Liver (tissue), 7 donors: ENCODE measurements at regions not wholly inside any gene's neighbourhood (a gene's known extent, or its start where the extent isn't known, plus 50 kb on each side); places are given as distances from the start of the nearest gene placed in this dataset.

ENCODE experiments used
- DNase-seq: peaks from one replicate; pipeline ENCODE4 v3.0.0-alpha.2; 2017; ENCODE audit warnings: low spot score
- H3K27ac ChIP-seq, 2 donors: one replicate each; pipeline ENCODE4 v1.7.0; 2013; ENCODE audit warnings: inconsistent platforms in 2 of 2, low read length in 2 of 2, control low read depth in 1 of 2, low read depth in 1 of 2, mild to moderate bottlenecking in 1 of 2
- H3K27me3 ChIP-seq, 4 donors: one replicate each; pipeline versions ENCODE4 v1.6.1 to v1.7.0; 2013; ENCODE audit warnings: low read length in 3 of 4, inconsistent platforms in 1 of 4, mild to moderate bottlenecking in 1 of 4, moderate library complexity in 1 of 4; ENCODE audit not compliant: control insufficient read depth in 4 of 4, insufficient read depth in 4 of 4
- H3K36me3 ChIP-seq, 4 donors: one replicate each; pipeline versions ENCODE4 v1.6.1 to v1.7.0; 2013; ENCODE audit warnings: low read length in 3 of 4, mild to moderate bottlenecking in 3 of 4, low read depth in 1 of 4, moderate library complexity in 1 of 4; ENCODE audit not compliant: control insufficient read depth in 4 of 4, insufficient read depth in 3 of 4
- H3K4me1 ChIP-seq, 4 donors: one replicate each; pipeline versions ENCODE4 v1.6.1 to v1.7.0; 2013; ENCODE audit warnings: low read length in 3 of 4, mild to moderate bottlenecking in 3 of 4, moderate library complexity in 1 of 4; ENCODE audit not compliant: control insufficient read depth in 4 of 4, insufficient read depth in 4 of 4
- H3K4me3 ChIP-seq, 3 donors: one replicate each; pipeline versions ENCODE4 v1.6.1 to v1.7.0; 2013; ENCODE audit warnings: low read length in 3 of 3, control low read depth in 1 of 3, low read depth in 1 of 3, mild to moderate bottlenecking in 1 of 3
- H3K9ac ChIP-seq, 2 donors: one replicate each; pipeline ENCODE4 v1.7.0; 2013; ENCODE audit warnings: low read length in 2 of 2, mild to moderate bottlenecking in 2 of 2, moderate library complexity in 2 of 2, control low read depth in 1 of 2, low read depth in 1 of 2
- H3K9me3 ChIP-seq, 4 donors: one replicate each; pipeline versions ENCODE4 v1.6.1 to v1.7.0; 2013; ENCODE audit warnings: low read length in 3 of 4; ENCODE audit not compliant: control insufficient read depth in 4 of 4
- FOXA2 ChIP-seq: IDR thresholded peaks from 2 replicates; pipeline ENCODE4 v1.6.1; 2016; ENCODE audit warnings: antibody characterized with exemption
- HNF4A ChIP-seq, 2 donors: conservative IDR thresholded peaks; 2 replicates each; pipeline ENCODE4 v1.6.1; 2016; ENCODE audit warnings: antibody characterized with exemption in 2 of 2, mild to moderate bottlenecking in 2 of 2
- HNF4G ChIP-seq: IDR thresholded peaks from 2 replicates; pipeline ENCODE4 v1.6.1; 2016; ENCODE audit warnings: antibody characterized with exemption
- JUND ChIP-seq, 2 donors: IDR thresholded peaks; 2 replicates each; pipeline ENCODE4 v1.6.1; 2016; ENCODE audit warnings: antibody characterized with exemption in 2 of 2
- RAD21 ChIP-seq, 2 donors: IDR thresholded peaks; 2 replicates each; pipeline ENCODE4 v1.6.1; 2016; ENCODE audit warnings: antibody characterized with exemption in 2 of 2, mild to moderate bottlenecking in 2 of 2
- TAF1 ChIP-seq: conservative IDR thresholded peaks from 2 replicates; pipeline ENCODE4 v1.6.1; 2016; ENCODE audit warnings: antibody characterized with exemption, mild to moderate bottlenecking
- YY1 ChIP-seq: IDR thresholded peaks from 2 replicates; pipeline ENCODE4 v1.6.1; 2016; ENCODE audit warnings: antibody characterized with exemption, mild to moderate bottlenecking
- WGBS: extraction: QIAGEN DNeasy Blood & Tissue Kit; methylation state at CpG from one replicate; pipeline ENCODE4 v1.1.7; 2013; 5-methylcytosine and 5-hydroxymethylcytosine counted together
- TF ChIP-seq, protein P1 (sequence below): IDR thresholded peaks from 2 replicates; pipeline ENCODE4 v1.6.1; 2016; ENCODE audit warnings: antibody characterized with exemption, mild to moderate bottlenecking
- TF ChIP-seq, protein P2 (sequence below): IDR thresholded peaks from 2 replicates; pipeline ENCODE4 v1.6.1; 2016; ENCODE audit warnings: antibody characterized with exemption
- donor health status: healthy.
- donor health status: healthy.
- donor health status: healthy.
- donor health status: healthy.

DNA sequence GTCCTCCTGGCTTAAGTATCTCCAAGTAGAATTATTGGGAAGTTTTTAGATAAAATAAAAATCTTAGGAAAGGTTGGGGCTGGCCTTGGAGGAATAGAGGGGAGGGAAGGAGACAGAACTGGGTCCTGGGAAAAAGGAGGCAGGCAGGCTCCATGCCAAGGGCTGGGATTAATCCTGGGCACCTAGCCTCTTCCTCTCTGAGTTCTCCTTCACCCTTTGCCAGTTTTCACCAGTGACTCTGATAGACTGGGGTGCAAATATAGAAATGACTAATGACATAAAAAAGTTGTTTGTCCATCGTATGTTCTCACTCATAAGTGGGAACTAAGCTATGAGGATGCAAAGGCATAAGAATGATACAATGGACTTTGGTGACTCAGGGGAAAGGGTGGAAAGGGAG lies 81.9 kb downstream of the RMI1 start:
- no peak overlapping the region for H3K27ac ChIP-seq
- 71% methylated on average over 1 of the region's 1 CpG for WGBS
- no peak overlapping the region for H3K4me3 ChIP-seq

DNA sequence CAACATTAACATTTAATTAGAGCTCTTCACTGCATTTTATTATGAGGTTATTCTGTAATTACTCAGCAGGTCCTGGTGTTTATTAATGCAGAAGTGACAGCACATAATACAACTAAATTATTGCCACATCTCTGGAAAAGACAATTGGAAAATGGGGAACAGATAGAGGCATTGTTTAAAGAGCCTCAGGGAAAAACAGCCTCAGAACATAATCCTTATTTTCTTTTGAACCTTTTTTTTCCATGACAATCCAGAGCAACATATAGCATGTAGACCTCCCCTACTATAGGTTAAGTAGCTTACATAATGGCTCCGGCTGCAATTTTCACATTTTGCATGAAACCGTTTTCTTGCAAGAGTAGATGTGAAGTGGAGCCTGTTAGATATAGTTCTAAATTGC lies 87.2 kb downstream of the RMI1 start:
- no peaks in the 10 kb centered on the region for H3K9me3 ChIP-seq
- DNase-seq: no peak
- TF ChIP-seq, protein P1, sequence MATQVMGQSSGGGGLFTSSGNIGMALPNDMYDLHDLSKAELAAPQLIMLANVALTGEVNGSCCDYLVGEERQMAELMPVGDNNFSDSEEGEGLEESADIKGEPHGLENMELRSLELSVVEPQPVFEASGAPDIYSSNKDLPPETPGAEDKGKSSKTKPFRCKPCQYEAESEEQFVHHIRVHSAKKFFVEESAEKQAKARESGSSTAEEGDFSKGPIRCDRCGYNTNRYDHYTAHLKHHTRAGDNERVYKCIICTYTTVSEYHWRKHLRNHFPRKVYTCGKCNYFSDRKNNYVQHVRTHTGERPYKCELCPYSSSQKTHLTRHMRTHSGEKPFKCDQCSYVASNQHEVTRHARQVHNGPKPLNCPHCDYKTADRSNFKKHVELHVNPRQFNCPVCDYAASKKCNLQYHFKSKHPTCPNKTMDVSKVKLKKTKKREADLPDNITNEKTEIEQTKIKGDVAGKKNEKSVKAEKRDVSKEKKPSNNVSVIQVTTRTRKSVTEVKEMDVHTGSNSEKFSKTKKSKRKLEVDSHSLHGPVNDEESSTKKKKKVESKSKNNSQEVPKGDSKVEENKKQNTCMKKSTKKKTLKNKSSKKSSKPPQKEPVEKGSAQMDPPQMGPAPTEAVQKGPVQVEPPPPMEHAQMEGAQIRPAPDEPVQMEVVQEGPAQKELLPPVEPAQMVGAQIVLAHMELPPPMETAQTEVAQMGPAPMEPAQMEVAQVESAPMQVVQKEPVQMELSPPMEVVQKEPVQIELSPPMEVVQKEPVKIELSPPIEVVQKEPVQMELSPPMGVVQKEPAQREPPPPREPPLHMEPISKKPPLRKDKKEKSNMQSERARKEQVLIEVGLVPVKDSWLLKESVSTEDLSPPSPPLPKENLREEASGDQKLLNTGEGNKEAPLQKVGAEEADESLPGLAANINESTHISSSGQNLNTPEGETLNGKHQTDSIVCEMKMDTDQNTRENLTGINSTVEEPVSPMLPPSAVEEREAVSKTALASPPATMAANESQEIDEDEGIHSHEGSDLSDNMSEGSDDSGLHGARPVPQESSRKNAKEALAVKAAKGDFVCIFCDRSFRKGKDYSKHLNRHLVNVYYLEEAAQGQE: no peak
- no peak for TF ChIP-seq FOXA2
- TF ChIP-seq YY1: no peak
- no peak for TF ChIP-seq HNF4G
- no peak for TF ChIP-seq JUND (IDR thresholded peaks at IDR 0.05)
- H3K27ac ChIP-seq: no peak overlapping the region
- WGBS: 95% methylated on average over 2 of the region's 2 CpGs
- H3K4me3 ChIP-seq: no peak overlapping the region
- no peak overlapping the region for H3K9ac ChIP-seq
- H3K27me3 ChIP-seq: no peaks in the 10 kb centered on the region
- H3K36me3 ChIP-seq: no peaks in the 10 kb centered on the region
- no peaks in the 10 kb centered on the region for H3K4me1 ChIP-seq

More for the DNA sequence above, 81.9 kb downstream of the RMI1 start:
- Histone ChIP-seq H3K9me3 (no peaks in the 10 kb centered on the region), H3K36me3 (no peaks in the 10 kb centered on the region), H3K4me1 (no peaks in the 10 kb centered on the region), H3K27me3 (no peaks in the 10 kb centered on the region), H3K9ac (no peak overlapping the region)
- DNase-seq: no peak
- TF ChIP-seq RAD21 (IDR thresholded peaks at IDR 0.05) (no peak), HNF4G (no peak), YY1 (no peak), TAF1 (no peak)
- TF ChIP-seq, protein P2, sequence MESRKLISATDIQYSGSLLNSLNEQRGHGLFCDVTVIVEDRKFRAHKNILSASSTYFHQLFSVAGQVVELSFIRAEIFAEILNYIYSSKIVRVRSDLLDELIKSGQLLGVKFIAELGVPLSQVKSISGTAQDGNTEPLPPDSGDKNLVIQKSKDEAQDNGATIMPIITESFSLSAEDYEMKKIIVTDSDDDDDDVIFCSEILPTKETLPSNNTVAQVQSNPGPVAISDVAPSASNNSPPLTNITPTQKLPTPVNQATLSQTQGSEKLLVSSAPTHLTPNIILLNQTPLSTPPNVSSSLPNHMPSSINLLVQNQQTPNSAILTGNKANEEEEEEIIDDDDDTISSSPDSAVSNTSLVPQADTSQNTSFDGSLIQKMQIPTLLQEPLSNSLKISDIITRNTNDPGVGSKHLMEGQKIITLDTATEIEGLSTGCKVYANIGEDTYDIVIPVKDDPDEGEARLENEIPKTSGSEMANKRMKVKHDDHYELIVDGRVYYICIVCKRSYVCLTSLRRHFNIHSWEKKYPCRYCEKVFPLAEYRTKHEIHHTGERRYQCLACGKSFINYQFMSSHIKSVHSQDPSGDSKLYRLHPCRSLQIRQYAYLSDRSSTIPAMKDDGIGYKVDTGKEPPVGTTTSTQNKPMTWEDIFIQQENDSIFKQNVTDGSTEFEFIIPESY: no peak

DNA sequence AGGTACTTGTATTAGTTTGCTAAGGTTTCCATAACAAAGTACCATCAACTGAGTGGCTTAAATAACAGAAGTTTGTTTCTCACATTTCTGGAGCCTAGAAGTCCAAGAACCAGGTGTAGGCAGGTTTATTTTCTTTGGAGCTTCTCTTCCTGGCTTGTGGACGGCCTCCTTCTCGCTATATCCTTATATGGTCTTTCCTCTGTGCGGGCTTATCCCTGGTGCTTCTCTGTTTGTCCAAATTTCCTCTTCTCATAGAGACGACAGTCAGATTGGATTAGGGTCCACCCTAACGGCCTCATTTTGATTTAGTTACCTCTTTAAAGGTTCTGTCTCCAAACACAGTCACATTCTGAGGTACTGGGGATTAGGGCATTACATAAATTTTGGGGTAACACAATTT lies 88.3 kb downstream of the RMI1 start:
- Histone ChIP-seq H3K27ac (no peak overlapping the region), H3K9me3 (no peaks in the 10 kb centered on the region), H3K36me3 (no peaks in the 10 kb centered on the region), H3K27me3 (no peaks in the 10 kb centered on the region), H3K9ac (no peak overlapping the region), H3K4me1 (no peaks in the 10 kb centered on the region), H3K4me3 (no peak overlapping the region)
- no peak for TF ChIP-seq RAD21 (IDR thresholded peaks at IDR 0.05)
- TF ChIP-seq, protein P1: no peak
- TF ChIP-seq HNF4A (conservative IDR thresholded peaks at IDR 0.05): no peak
- no peak for TF ChIP-seq YY1
- TF ChIP-seq, protein P2: no peak
- TF ChIP-seq FOXA2: no peak
- 68% methylated on average over 5 of the region's 5 CpGs for WGBS
- DNase-seq: no peak
